ENCODE measurements at regions not wholly inside any gene's neighbourhood (a gene's known extent, or its start where the extent isn't known, plus 50 kb on each side); places are given as distances from the start of the nearest gene placed in this dataset.

DNA sequence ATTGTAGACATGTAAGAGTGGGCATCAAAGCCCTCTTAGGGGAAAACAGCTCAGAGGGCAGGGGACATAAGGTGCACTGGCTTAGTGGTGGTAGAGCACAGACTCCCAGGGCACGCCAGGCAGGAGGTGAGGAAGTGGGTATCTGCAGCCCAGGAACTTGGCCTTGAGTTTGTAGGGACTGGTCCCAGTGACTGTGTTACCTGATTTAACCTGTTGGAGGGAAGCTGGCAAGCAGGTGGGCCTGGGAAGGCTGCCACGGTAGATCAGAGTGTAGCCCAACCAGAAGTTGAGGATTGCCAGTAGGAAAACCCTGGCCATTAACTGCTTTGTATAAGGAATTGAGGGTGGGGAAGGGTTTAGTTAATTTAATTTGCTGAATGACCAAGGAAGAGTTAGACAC, 417.5 kb upstream of the C2CD4B start:
- H3K27me3 Mint-ChIP-seq (ENCODE audit: low read depth) = no peaks in the 10 kb centered on the region
- no peaks in the 10 kb centered on the region for H3K4me1 Mint-ChIP-seq (ENCODE audit: low read depth)
- no peak overlapping the region for H3K4me3 Mint-ChIP-seq
- no peak overlapping the region for H3K27ac Mint-ChIP-seq
- no peak for DNase-seq (ENCODE audit: low spot score)
- no peaks in the 10 kb centered on the region for H3K36me3 Mint-ChIP-seq (ENCODE audit: low read depth)
- no peaks in the 10 kb centered on the region for H3K9me3 Mint-ChIP-seq

DNA sequence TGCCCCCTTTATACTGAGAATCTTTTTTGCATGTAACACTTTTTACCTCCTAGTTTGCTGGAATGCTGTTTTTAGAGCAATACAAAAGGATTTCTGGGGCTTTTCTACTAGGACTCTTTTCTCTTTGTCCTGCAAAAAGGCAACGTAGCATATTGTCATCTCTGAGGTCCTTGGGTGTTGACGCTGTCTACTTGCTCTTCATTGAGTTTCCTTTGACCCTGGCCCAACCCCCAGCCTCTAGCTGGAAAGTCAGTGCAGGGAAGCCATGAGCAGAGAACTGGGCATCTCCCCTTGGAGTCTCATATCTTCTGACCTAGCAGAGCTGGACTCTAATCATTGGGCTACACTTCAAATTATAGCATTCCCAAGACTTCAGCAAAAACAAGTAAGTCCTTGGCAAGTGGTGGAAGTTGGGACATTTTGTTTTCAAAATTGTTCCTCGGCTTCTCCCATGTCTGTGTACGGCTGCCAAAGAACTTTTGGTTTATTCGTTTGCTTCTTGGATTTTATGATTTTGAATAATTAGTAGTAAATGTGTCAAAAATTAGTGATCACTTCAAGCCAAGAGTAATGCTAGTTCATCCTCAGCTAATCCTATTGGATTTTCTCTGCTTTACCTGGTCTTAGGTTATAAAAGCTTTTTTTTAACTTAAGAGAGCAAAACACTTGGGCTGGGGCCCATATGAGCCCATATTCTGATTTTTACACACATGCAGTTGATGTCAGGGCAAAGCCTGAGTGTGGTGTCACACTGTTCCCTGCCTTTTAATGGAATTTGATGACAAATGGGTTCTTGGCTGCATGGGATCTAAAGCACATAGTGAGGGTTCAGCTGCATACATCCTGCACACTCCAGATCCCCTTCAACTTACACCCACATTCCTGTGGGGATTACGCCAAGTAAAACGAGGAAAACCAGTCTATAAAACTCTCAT, 419.5 kb upstream of the C2CD4B start:
- Mint-ChIP-seq H3K9me3 (no peaks in the 10 kb centered on the region), H3K27me3 (ENCODE audit: low read depth) (peaks cover under 1% of the 10 kb centered on the region), H3K27ac (no peak overlapping the region), H3K4me3 (no peak overlapping the region), H3K4me1 (ENCODE audit: low read depth) (no peaks in the 10 kb centered on the region), H3K36me3 (ENCODE audit: low read depth) (no peaks in the 10 kb centered on the region)
- DNase-seq (ENCODE audit: low spot score) = no peak

DNA sequence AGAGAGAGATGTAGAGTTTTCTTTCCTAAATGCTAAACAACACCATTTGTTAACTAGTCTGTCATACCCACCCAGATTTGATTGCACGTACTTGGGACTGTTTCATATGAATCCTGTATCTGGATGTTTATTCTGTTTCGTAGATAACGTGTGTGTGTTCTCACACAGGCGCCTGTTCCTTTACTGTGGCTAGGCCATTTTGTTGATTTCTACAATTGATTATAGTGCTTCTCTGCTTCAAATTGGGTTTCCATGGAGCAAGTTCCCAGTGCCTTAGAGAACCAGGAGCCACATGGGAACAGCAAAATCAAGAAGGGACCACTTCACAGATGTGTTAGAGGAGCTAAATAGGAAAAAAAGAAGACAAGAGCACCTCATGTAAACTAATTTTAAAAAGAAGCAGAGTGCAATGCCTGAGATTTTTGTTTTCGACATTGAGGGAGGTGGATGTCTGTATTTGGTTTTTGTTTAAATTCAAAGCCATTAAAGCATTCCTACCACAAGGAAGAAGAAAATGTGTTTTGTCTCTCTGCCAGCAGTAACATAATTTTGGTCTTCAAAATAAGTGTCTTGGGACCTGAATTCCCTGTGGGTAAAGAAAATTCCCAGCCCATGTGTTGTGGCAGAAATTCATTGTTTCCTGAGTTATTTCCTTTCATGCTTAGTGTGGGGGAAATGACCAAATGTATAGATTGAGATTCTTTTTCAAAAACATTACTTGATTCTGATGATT, 424.0 kb upstream of the C2CD4B start:
- Mint-ChIP-seq H3K9me3 (no peaks in the 10 kb centered on the region), H3K27ac (no peak overlapping the region), H3K27me3 (ENCODE audit: low read depth) (peaks cover 8% of the 10 kb centered on the region), H3K4me1 (ENCODE audit: low read depth) (no peaks in the 10 kb centered on the region), H3K36me3 (ENCODE audit: low read depth) (no peaks in the 10 kb centered on the region), H3K4me3 (no peak overlapping the region)
- DNase-seq (ENCODE audit: low spot score) = no peak

DNA sequence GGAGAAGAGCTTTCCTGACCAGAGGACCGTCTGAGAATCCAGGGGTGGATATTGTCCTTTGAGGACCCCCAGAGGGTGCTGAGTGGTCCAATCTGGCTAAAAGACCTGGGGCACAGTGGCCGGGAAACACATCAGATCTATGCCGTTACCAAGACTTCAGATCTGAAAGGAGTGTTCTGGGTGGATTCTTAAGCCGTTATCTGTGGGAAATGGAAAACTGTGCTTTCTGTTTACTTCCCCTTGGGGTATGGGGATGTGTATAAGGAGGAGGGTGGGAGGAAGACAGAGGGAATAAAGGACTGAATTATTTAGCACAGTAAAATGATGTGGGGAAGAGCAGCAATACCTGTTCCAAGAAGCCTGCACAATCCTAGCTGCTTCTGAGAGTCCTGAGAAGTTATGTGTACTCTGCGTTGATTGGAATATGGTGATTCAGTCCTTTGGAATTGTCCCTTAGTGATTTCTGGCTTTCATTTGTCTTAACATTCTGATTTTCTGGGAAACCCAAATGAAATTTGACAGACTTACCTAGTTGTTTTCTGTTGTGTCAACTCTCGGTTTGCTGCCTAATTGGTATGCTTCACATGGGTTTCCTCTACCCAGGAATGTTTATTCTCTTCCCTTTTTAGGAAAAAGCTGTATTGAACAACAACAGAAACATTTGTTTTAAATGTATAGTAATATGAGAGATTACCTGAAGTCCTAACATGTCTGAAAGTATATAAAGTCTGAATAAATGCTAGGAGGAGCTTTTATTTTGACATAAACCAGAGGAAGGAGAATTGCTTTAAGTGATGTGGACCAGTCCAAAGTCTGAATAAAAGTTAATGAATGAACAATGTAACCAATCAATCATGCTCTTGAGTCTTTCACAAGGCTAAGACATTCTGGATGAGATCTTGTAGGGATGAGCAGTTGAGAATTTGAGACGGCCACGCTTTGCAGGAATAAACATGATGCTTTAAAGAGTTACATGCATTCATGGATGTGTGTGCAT, 427.1 kb upstream of the C2CD4B start:
- Mint-ChIP-seq H3K4me1 (ENCODE audit: low read depth) (no peaks in the 10 kb centered on the region), H3K9me3 (no peaks in the 10 kb centered on the region), H3K36me3 (ENCODE audit: low read depth) (no peaks in the 10 kb centered on the region), H3K4me3 (no peak overlapping the region), H3K27me3 (ENCODE audit: low read depth) (peaks cover 8% of the 10 kb centered on the region), H3K27ac (no peak overlapping the region)
- DNase-seq (ENCODE audit: low spot score) = no peak

DNA sequence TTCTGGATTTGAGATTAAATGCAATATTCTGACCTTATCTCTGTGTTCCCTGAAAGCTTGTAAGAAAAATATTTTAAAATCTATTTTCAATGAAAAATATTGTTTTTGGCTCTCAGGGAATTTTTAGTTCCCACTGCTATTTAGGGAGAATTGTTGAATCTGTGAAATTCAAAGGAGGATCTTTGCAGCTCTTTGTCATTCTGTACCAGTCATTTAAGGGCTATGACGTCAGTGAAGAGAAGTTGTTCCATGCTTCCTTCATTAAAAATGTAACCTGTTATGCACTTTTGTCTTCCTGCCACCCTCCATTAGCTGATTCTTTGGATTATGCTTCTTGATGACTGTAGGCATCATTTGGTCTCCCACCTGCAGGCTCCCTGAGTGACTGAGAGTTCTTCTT, 427.8 kb upstream of the C2CD4B start:
- no peaks in the 10 kb centered on the region for H3K4me1 Mint-ChIP-seq (ENCODE audit: low read depth)
- no peaks in the 10 kb centered on the region for H3K9me3 Mint-ChIP-seq
- H3K36me3 Mint-ChIP-seq (ENCODE audit: low read depth) = no peaks in the 10 kb centered on the region
- DNase-seq (ENCODE audit: low spot score) = no peak
- H3K27ac Mint-ChIP-seq = no peak overlapping the region
- H3K4me3 Mint-ChIP-seq = no peak overlapping the region
- peaks cover 8% of the 10 kb centered on the region for H3K27me3 Mint-ChIP-seq (ENCODE audit: low read depth)

DNA sequence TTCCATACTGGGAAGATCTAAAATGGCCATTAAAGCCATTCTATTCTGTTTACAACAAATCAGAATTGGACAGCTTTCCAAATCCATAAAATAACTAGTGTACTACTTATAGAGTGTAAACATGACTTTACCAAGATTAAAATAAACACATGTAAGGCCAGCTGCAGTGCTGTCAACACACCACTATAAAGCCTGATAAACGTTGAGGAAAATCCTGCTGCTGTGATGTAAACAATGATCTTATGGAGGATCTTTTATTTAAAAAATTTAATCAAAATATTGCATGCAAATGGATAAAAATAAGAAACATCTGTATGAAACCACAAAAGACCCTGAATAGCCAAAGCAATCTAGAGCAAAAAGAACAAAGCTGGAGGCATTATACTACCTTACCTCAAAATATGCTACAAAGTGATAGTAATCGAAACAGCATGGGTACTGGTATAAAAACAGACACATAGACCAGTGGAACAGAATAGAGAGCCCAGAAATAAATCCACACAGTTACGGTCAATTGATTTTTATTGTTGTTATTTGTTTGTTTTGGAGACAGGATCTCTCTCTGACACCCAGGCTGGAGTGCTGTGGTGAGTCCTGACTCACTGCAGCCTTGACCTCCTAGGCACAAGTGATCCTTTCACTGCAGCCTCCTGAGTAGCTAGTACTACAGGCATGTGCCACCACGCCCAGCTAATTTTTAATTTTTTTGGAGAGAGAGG, 428.8 kb upstream of the C2CD4B start:
- H3K27me3 Mint-ChIP-seq (ENCODE audit: low read depth) = peaks cover 8% of the 10 kb centered on the region
- H3K4me3 Mint-ChIP-seq = no peak overlapping the region
- H3K36me3 Mint-ChIP-seq (ENCODE audit: low read depth) = no peaks in the 10 kb centered on the region
- no peaks in the 10 kb centered on the region for H3K9me3 Mint-ChIP-seq
- H3K27ac Mint-ChIP-seq = no peak overlapping the region
- no peak for DNase-seq (ENCODE audit: low spot score)
- no peaks in the 10 kb centered on the region for H3K4me1 Mint-ChIP-seq (ENCODE audit: low read depth)

DNA sequence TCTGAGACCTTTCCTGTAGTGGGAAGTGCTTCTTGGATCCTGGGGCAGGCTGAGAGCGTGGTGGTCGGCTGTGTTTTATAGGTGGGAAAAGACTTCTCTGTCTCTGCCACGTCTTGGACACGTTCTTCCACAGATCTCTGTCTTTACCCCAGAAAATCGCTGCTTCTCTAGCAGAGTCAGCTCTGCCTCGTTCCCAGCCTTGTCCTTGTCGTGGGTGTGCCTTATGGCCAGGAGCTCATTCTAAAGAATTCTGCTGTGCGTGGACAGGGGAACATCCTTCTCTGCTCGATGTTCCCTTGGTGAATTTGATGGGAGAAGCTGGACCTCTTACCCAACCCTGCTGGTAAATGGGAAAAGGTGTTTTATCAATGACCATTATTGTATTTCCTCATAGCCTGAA, 433.1 kb upstream of the C2CD4B start:
- H3K4me3 Mint-ChIP-seq = no peak overlapping the region
- H3K27ac Mint-ChIP-seq = no peak overlapping the region
- H3K27me3 Mint-ChIP-seq (ENCODE audit: low read depth) = peaks cover 6% of the 10 kb centered on the region
- no peak for DNase-seq (ENCODE audit: low spot score)
- no peaks in the 10 kb centered on the region for H3K9me3 Mint-ChIP-seq
- H3K36me3 Mint-ChIP-seq (ENCODE audit: low read depth) = no peaks in the 10 kb centered on the region
- no peaks in the 10 kb centered on the region for H3K4me1 Mint-ChIP-seq (ENCODE audit: low read depth)

DNA sequence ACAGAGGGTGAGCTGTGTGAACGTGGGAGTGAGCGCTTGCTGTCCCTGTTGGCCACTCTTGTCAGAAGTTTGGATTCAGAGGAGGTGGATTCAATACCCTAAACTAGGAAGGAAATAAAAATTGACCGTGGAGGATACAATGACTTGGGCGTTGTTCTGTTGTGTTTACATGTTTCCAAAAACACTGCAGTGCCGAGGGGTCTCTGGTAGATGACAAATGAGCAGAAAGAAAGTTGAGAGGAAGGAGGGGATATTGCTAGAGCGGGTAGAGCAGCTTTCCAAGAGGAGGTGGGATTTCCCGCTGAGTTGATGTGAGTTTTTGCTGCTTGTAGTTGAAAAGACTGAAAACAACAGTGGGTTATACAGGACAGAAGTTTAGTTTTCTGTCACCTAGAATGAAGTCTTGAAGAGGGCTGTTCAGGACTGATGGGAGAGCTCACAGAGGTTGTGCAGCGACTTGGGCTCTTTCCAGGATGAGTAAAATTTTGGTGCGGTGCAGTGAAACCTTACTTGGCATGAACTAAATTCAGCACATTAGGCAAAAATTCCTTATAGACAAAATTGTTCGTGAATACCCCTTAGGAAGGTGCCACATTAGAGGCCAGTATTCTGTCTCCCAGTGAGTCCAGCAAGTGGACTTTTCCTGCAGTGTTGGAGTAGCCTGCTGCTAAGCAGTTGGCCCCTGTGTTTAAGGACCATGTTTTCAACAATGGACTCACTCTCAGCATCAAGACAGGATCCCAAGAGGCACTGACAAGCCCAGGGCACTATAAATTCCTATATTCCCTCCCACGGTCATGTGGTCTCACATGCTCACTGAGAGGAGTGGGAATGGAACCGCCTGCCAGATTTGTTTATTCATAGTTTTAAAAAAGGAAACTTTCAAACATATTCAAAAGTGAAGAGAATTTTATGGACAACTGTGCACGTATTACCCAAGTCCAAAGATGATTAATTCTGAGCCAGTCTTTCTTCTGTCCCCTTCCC, 435.0 kb upstream of the C2CD4B start:
- H3K4me3 Mint-ChIP-seq = no peak overlapping the region
- H3K4me1 Mint-ChIP-seq (ENCODE audit: low read depth) = no peaks in the 10 kb centered on the region
- H3K9me3 Mint-ChIP-seq = no peaks in the 10 kb centered on the region
- H3K27ac Mint-ChIP-seq = no peak overlapping the region
- peaks cover 6% of the 10 kb centered on the region for H3K27me3 Mint-ChIP-seq (ENCODE audit: low read depth)
- DNase-seq (ENCODE audit: low spot score) = no peak
- no peaks in the 10 kb centered on the region for H3K36me3 Mint-ChIP-seq (ENCODE audit: low read depth)

DNA sequence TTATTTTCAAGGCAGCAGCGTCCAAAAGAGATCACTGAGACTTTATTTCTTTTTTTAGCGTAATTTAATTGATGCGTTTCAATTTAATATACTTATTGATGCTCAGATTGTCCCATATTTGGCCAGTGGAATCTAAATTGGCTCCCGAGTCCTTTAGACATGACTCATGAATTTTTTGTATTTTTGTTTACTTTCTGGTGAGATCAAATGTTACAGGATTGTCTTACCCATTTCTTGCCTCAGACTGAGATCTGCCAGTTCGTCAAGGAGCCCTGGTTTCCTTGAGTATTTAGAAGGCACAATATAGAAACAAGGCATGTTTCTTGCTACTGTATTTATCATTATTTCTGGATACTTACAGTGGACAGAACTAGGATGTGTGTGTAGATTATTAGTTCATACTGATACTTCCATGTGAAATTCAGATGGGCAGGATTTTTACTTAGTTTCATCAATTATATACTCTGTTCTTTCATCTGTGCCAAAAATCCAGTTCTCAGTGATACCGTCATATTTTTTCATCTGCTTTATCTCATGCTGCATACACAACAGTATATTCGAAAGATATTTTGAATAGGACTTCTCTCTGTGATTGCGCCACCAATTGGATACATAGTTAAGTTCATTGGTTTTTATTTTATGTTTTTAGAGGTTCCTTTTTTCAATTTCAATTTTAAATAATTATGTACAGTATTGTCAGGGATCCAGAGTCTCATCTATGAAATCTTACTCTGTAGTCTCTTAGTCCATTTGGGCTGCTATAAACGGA, 436.9 kb upstream of the C2CD4B start:
- H3K36me3 Mint-ChIP-seq (ENCODE audit: low read depth) = no peaks in the 10 kb centered on the region
- no peak overlapping the region for H3K27ac Mint-ChIP-seq
- H3K4me1 Mint-ChIP-seq (ENCODE audit: low read depth) = no peaks in the 10 kb centered on the region
- peaks cover 6% of the 10 kb centered on the region for H3K27me3 Mint-ChIP-seq (ENCODE audit: low read depth)
- no peak for DNase-seq (ENCODE audit: low spot score)
- H3K4me3 Mint-ChIP-seq = no peak overlapping the region
- no peaks in the 10 kb centered on the region for H3K9me3 Mint-ChIP-seq

DNA sequence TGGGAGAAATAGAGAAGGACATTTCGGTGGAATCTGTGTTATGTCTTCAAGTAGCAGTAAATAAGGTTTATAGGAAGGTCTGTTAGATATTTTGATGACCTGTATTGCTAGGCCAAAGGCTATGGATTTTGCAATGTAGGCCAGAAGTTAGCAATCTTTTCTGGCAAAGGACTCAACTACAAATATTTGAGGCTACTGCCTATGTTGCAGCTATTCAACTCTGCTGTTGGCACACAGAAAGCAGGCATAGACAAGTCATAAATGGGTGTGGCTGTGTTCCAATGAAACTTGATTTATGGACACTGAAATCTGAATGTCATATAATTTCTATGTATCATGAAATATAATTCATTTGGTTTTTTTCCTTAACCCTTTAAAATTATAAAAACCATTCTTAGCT, 438.7 kb upstream of the C2CD4B start:
- Mint-ChIP-seq H3K4me1 (ENCODE audit: low read depth) (no peaks in the 10 kb centered on the region), H3K9me3 (no peaks in the 10 kb centered on the region), H3K4me3 (no peak overlapping the region), H3K27ac (no peak overlapping the region), H3K27me3 (ENCODE audit: low read depth) (peaks cover 6% of the 10 kb centered on the region), H3K36me3 (ENCODE audit: low read depth) (no peaks in the 10 kb centered on the region)
- DNase-seq (ENCODE audit: low spot score) = no peak

DNA sequence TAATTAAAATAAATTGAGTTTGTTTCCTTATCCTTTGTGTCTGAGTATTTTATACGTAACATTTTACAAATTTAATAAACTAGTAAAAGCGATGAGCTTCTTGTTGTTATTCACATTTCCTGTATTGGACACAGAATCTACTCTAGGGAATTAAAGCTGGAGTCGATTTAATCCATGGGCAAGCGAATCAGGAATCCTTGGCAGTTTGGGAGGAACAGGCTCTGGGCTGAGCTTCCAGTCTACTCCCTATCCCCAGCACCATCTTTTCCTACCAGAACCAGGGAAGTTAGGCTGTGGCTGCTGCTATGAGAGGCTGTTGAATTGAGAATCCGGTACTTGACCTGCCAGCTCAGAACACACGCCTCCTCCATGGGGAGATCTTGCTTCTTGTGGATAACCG, 437.3 kb upstream of the TPM1 start:
- Mint-ChIP-seq H3K27ac (no peak overlapping the region), H3K27me3 (ENCODE audit: low read depth) (peaks cover 3% of the 10 kb centered on the region), H3K9me3 (no peaks in the 10 kb centered on the region), H3K4me3 (no peak overlapping the region), H3K4me1 (ENCODE audit: low read depth) (no peaks in the 10 kb centered on the region), H3K36me3 (ENCODE audit: low read depth) (no peaks in the 10 kb centered on the region)
- DNase-seq (ENCODE audit: low spot score) = no peak
